GM21528 (cell line): ENCODE measurements at regions not wholly inside any gene's neighbourhood (a gene's known extent, or its start where the extent isn't known, plus 50 kb on each side); places are given as distances from the start of the nearest gene placed in this dataset.
"Not testable (repeated sequence)": the region's sequence is repeated elsewhere in the genome, so short reads cannot be mapped to it uniquely, and the experiment has no call there.

Experiments used
- ATAC-seq: cut with Tn5 transposase; IDR thresholded peaks from one replicate; pipeline ENCODE4 v1.9.1; 2021; ENCODE audit warnings: mild to moderate bottlenecking, moderate library complexity; ENCODE audit not compliant: unreplicated experiment, low FRiP score

- ATAC-seq = no peak
Observed at GRCh38 chr2:239820836-239821693, 204.1 kb downstream of the NDUFA10 start.

- ATAC-seq = no peak
Observed at GRCh38 chr2:239819974-239820555, 205.1 kb downstream of the NDUFA10 start.

GRCh38 chr2:239819091-239819973 is 205.8 kb downstream of the NDUFA10 start:
- no peak for ATAC-seq

GRCh38 chr2:239818531-239819011 is 206.6 kb downstream of the NDUFA10 start:
- no peak for ATAC-seq

- ATAC-seq = no peak
Observed at GRCh38 chr2:239818086-239818485, 207.1 kb downstream of the NDUFA10 start.

GRCh38 chr2:239817468-239818031 is 207.6 kb downstream of the NDUFA10 start:
- not testable (repeated sequence) for ATAC-seq

GRCh38 chr2:239816576-239817467 is 208.3 kb downstream of the NDUFA10 start:
- ATAC-seq = no peak

GRCh38 chr2:239815671-239816070 is 209.5 kb downstream of the NDUFA10 start:
- no peak for ATAC-seq

- no peak for ATAC-seq
Observed at GRCh38 chr2:239814861-239815601, 210.1 kb downstream of the NDUFA10 start.

- no peak for ATAC-seq
Observed at GRCh38 chr2:239814116-239814860, 210.9 kb downstream of the NDUFA10 start.

GRCh38 chr2:239813261-239814115 is 211.7 kb downstream of the NDUFA10 start:
- ATAC-seq = no peak

GRCh38 chr2:239811806-239812560 is 213.2 kb downstream of the NDUFA10 start:
- ATAC-seq = no peak

- no peak for ATAC-seq
Observed at GRCh38 chr2:239811111-239811781, 213.9 kb downstream of the NDUFA10 start.

GRCh38 chr2:239809391-239809790 is 215.8 kb downstream of the NDUFA10 start:
- ATAC-seq = no peak

GRCh38 chr2:239807568-239807967 is 217.6 kb downstream of the NDUFA10 start:
- ATAC-seq = no peak
